GM03348 (cell line): ENCODE measurements at regions not wholly inside any gene's neighbourhood (a gene's known extent, or its start where the extent isn't known, plus 50 kb on each side); places are given as distances from the start of the nearest gene placed in this dataset.
A peak's percentile ranks its signal among the peaks of the same experiment; 100 is the strongest.

ENCODE experiments used
- DNase-seq: peaks from one replicate; pipeline ENCODE4 v3.0.0; 2012; ENCODE audit warnings: low spot score

DNA sequence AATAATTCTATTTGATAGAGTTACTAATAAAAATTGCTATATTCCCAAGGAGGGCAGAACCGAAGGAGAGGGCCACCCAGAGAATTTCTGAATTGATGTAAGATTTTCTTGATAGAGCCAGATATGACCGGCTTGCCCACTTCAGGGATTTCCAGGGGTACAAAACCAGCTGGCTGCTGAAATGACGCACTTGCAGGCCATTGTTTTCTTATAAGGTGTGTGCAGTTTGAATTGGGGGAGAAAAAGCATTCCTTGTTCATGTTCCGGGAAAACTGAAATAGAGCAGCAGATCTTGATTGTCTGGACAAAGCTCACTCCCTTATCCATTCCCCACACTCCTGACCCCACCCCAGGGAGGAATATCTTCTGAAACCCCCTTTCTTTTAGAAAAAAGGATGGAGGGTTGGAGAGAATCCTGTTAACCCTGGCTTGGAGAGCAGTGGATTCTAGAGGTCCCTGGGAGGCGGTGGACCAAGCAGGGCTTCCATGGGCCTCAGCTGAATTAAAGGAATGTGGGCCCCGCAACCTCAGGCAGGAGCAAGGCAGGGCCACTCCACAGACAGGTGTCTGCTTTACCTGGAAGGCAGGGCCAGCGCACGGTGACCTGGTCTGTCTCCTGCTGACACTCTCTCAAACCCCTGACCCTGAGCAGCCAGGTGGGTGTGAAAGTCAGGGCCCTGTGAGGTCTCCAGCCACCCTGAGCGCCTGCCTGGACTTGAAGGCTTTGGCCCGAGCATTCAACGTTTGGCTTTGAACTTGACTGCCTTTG lies 96.4 kb downstream of the TMEM170B start:
- DNase-seq = no peak

DNA sequence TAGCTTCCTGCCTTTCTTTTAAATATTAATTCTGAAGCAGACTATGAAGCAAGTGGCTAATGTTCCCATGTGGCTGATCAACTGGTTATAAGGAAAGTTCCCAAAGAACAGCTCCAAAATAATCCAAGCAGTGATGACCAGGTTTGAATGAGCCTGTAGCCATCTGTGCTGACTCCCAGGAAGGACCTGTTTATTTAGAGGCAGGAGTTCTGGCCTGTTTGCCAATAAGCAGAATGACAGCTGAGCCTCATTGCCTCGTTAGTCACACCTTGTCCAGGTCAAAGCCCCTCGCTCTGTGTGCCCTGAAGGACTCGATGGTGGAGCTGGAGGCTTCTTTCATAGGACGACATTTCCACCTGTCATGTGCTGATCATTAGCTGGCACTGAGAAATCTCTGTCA lies 97.4 kb downstream of the TMEM170B start:
- DNase-seq = no peak

DNA sequence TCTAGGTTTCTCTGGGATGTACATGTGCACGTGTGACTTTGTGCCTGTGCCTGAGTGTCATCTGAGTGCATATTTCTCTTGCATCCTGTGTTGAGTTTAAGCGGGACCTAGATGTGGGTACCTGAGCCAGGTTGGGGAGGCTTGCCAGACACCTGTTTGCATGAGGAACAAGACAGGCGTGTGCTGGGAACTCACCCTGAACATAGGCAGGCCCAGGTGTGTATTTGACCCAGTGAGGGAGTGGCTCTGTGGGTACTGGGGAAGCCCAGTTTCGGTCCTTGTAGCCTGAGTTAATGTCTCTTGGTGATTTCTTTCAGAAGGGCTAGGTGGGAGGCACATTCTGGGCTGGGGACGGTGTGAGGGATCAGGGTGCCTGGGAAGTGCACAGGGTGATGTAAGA lies 98.6 kb downstream of the TMEM170B start:
- no peak for DNase-seq

DNA sequence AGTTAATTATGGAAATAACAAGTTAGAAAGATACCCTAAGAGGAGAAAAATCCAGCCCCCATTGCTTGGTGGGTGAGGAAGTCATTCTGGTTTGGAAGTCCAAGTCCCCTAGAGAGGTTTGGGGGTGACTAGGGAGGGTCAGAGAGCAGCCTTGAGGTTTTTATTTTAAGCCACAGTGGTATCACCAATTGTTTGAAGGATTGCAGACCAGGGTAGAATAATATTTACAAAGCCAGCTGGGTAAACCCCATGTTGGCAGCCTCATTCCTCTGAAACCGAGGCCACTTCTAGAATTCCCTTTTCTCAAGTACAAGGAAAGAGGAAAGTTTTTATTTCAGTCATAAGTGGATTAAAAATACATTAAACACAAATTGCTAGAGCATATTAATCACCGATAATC lies 99.7 kb downstream of the TMEM170B start:
- DNase-seq = no peak

DNA sequence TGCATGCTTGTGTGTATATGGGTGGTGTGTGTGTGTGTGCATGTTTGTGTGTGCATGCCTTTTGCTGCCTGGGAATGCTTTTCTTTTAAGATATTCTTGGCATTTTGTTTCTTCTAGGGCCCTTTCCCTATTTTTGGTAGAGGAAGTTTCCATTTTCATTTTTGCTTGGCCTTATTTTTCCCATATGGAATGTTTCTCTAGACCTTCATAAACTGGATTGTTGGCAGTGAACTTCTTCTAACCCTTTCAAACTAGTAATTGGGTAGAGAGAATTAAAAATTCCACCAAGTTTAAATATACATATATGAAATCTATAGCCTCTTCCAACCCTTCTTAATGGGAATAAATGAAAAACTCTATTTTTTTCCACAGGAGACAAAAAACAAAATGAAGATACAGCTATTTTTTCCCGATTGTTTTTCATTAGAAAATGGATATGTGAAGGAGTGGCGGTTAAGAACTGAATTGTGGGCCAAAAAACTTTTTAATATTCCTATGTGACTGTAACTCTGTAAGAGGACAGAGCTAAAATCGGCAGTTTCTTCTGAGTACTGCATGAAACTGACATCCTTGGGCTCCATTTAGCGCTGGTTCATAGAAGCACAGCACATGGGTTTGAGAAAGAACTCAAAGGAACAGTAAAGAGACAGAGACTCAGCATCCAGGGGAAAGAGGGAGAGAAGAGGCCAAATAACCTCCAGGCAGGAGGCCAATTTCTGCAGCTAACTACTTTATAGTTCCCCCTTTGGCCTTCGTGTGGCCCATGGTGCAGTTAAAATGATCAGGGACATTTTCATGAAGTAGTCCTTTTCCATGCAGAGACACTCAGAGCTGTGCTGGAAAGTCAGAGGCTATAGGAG lies 102.1 kb downstream of the TMEM170B start:
- DNase-seq = no peak

DNA sequence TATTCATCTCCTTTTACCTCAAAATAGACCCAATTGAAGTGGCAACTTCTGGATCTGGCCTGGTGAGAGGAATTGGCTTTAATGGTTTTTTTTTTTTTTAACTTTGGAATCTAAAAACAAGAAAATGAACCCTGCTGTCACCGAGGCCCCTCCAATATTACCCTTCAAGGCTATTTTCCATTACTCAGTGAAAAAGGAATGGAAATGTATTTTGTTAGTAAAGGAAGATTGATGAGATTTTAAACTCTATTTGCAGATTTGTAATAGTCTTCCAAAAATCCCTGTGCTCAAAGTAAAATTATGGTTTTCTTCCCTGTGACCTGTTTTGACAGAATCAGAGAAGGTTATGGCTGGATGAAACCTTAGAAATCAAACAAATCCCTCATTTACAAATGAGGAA lies 102.9 kb downstream of the TMEM170B start:
- DNase-seq = no peak

DNA sequence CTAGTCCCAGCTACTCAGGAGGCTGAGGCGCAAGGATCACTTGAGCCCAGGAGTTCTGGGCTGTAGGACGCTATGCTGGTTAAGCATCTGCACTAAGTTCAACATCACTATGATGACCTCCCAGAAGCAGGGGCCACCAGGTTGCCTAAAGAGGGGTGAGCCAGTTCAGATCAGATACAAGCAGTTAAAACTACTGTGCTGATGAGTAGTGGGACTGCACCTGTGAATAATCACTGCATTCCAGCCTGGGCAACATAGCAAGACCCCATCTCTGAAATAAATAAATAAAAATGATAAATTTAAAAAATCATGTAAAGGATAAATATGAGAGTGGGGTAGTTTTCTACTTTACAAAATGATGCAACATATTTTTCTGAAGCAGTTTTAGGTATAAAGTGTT lies 106.5 kb downstream of the TMEM170B start:
- no peak for DNase-seq

DNA sequence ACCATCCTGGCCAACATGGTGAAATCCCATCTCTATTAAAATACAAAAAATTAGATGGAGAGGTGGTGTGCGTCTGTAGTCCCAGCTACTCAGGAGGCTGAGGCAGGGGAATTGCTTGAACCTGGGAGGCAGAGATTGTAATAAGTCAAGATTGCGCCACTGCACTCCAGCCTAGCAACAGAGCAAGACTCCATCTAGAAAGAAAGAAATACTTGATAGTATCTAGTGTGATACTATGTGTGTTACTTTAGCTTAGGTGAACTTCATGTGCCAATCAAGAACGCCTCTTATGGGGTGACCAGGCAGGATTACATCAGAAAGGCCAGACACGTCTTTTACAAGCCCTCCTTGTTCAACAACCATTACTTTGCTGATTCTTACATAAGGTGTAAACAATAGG lies 107.1 kb downstream of the TMEM170B start:
- DNase-seq = no peak

DNA sequence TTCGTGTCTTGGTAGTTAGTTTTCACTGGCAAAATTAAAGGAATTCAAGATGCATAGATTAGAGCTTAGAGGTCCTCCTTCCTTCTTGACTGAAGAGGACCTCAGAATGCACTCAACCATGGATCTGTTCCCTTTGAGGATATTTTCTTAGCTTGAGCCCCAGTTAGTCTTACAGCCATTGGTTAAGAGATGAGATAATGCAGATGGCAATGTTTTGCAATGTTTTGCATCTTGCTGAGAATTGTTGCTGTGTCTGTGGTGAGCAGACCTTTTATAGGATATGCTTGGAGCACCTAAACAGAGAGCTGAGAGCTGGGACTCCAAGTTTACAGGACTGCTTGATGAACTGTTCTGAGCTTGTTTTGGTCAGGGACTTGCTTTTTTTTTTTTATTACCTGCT lies 107.5 kb downstream of the TMEM170B start:
- DNase-seq = no peak

DNA sequence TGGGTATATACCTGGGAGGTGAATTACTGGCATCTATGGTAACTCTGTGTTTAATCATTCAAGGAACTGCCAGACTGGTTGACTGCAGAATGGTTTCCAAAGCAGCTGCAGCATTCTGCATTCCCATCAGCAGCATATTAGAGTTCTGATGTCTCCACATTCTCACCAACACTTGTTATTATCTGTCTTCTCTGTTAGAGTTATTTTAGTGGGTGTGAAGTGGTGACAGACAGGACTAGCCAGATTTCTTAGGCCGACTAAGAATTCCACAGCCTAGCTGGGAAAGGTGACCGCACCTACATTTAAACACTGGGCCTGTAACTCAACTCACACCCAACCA lies 110.9 kb downstream of the TMEM170B start:
- DNase-seq = no peak

DNA sequence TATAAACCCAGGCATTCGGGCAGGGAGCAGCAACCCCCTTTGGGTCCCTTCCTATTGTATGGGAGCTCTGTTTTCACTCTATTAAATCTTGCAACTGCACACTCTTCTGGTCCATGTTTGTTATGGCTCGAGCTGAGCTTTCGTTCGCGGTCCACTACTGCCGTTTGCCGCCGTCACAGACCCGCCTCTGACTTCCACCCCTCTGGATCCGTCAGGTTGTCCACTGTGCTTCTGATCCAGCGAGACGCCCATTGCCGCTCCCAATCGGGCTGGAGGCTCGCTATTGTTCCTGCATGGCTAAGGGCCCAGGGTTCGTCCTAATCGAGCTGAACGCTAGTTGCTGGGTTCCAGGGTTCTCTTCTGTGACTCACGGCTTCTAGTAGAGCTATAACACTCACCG lies 111.3 kb downstream of the TMEM170B start:
- DNase-seq = no peak

DNA sequence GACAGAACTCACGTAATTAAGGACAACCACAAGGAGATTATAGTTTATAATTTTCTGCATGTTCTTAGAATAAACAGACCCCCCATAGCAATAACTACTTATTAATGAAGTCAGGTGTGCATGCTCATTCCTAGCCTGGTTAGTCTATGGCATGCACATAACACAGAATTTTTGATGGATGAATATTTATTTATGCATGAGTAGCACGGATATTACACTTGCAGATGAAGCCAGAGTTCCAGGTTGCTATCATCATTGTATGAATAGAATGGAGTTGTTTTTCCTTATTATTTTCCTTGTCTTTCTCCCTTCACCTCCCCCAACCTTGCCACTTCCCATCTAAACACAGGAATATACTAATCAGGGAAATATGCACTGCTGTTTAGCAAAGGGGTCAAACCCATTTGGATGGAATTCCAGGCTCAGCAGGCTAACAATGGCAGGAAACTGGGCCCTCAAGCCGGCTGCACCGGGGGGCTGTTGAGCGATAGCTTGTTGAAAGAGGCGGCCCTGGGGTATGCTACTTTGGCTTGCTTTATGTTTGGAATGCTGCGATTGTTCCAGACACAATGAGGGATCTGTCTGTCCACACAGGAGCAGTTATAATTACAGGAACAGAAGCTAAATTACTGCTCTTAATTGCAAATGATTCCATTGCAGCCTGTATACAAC lies 112.6 kb downstream of the TMEM170B start:
- peak; percentile 44 for DNase-seq

DNA sequence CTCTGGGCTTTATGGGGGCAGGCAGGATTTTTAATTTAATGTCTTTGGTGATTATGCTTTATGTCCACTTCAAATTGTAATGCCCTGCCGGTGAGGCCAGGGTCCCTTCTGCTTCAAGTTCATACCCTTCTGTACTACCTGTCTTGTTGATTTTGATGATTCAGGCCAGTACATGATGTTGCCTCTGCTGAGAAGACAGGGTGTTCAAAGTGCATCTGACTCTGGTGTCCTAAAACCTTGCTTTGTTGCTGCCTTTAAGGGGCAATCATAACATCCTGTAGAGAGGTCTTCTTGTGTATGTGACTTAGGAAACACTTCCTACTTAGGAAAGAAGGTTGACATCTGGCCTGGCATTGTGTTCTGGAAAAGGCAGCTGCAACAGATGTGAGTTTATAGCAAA lies 113.2 kb downstream of the TMEM170B start:
- DNase-seq = no peak

DNA sequence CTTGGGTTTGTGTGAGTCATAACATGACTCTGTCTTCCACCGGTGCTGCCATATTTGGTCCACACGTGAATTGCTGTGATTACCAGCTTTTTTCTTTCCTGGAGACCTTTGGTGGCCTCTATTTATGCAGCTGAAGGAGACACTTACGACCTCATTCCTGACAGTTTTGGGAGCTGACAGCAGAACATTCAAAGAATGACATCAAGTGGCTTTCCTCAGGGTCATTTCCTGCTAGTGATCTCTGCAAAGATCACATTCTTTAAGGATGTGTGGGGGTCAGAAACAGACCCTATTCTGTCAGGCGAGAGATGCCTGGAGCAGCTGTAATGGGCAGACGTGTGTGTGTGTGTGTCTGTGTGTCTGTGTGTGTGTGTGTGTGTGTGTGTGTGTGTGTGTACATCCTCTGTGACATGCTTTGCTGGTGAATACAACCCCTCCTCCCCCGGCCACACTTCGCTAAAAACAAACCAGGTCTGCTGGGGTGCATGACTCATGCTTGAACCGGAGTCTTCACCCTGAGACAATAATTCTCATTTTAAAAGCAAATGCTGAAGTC lies 115.6 kb downstream of the TMEM170B start:
- peak; percentile 78 for DNase-seq

DNA sequence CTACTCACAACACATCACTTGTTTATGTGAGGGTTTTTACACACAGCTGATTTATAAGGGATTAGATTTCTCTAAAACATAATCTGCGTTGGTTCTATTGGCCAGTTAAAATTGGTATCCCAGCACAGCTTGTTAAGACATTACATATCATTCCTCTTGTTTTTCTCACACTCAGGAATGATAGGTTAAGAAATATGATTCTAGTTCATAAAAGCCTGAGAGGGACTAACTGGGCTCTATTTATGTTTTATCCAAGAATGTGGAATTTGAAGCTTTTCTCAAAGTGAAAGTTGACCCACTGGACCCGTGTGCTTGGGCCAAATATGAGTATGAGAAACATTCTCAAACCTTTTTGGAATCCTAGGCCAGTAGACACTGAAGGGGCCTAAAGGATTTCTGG lies 117.3 kb downstream of the TMEM170B start:
- peak; percentile 29 for DNase-seq

DNA sequence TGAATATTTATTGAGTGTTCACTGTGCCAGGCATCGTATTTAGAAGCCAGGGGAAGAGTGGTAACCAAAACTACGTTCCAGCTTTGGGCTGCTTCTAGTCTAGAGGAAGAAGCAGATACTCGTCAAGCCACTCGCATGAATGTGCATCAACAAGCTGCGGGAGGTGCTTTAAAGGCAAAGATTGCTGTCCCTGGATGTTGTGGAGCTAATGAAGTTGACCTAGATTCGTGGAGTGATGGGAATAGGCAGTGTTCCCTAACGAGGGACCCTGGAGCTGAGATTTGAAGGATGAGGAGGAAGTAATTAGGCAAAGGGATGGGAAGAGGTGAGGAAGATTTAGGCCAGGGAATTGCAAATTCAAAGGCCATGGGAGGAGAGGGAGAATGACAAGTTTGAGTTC lies 118.9 kb downstream of the TMEM170B start:
- no peak for DNase-seq

DNA sequence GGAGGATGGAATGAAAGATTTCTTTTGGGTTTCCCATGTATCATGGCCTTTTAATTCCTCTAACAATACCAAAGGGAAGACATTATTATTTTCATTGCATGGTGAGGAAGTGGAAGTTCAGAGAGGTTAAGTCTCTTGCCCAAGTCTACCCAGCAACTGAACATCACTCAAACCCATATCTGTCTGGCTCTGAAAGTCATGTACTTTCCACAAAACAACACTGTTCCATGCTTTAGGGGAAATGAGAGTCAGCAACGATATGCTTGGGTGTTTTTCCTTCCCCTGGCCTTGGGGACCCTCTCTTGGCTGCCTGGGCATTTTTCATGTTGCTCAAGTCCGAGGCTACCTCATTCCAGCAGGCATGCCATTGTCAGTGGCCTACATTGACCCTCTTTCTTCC lies 118.8 kb downstream of the ADTRP start:
- DNase-seq = no peak

DNA sequence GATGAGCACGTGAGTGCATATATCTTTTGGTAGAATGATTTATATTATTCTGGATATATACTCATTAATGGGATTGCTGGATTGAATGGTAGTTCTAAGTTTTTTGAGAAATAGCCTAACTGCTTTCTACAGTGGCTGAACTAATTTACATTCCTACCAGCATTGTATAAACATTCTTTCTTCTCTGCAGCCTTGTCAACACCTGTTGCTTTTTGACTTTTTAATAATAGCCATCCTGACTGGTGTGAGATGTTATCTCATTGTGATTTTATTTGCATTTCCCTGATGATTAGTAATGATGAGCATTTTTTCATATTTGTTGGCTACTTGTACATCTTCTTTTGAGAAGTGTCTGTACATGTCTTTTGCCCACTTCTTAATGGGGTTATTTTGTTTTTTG lies 116.3 kb downstream of the ADTRP start:
- DNase-seq = no peak

DNA sequence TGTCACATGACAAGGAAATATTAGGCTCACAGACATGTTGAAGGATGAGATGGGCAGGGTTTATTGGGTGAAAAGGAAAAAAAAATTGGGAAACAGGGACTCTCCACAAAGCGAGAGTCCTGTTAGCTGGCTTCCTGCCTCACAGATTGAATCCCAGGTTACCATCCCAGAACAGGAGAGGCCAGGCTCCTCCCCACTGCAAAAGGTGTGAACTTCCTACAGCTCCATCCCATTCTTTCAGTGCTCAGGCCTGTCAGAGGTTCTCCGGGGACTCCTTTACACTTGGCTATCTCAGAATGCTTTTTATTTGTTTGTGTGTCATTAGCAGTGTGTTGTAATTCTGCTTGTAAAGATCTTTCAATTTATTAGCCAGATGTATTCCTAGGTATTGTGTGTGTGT lies 115.1 kb downstream of the ADTRP start:
- no peak for DNase-seq
